GM06990 (cell line): ENCODE measurements at regions not wholly inside any gene's neighbourhood (a gene's known extent, or its start where the extent isn't known, plus 50 kb on each side); places are given as distances from the start of the nearest gene placed in this dataset.

Experiments used
- DNase-seq: peaks from one replicate; pipeline ENCODE4 v3.0.0-alpha.2; 2011; ENCODE audit not compliant: insufficient read length; ENCODE audit errors: extremely low read depth
- H3K27me3 ChIP-seq: replicated peaks from 2 replicates; pipeline ENCODE4 v1.6.0; 2011; ENCODE audit warnings: low read length; ENCODE audit not compliant: control insufficient read depth, insufficient read depth
- H3K36me3 ChIP-seq: 2 replicates; pipeline ENCODE4 v1.5.1; 2011; ENCODE audit warnings: low read length; ENCODE audit not compliant: control insufficient read depth, insufficient read depth
- H3K4me3 ChIP-seq: replicated peaks from 2 replicates; pipeline ENCODE4 v1.5.1; 2011; ENCODE audit warnings: low read depth, mild to moderate bottlenecking, control low read depth, low read length
- TF ChIP-seq, protein P1 (sequence below): IDR thresholded peaks from 2 replicates; pipeline ENCODE4 v1.5.1; 2011; ENCODE audit warnings: low read length, control low read depth, mild to moderate bottlenecking, inconsistent platforms; ENCODE audit not compliant: insufficient read depth, poor library complexity, severe bottlenecking

DNA sequence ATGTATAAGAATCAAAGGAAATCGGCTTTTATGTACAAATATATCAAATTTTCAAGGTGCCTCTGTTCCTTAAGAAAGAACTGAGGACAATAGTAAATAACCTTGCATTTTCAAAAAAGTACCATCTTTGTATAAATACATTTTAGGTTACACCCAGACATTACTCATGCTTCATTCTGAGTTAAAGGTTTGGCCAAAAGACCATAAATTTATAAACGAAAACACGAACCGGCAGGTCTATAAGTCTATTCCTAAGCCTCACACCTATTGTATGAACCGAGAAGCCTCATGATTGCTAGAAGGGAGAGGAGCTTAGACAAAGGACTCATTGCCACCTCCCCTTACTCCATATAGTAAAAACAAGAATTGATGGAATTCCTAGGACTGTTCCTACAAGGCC is 94.6 kb upstream of the PSMD7 start:
- Histone ChIP-seq H3K4me3 (no peak overlapping the region), H3K27me3 (no peaks in the 10 kb centered on the region), H3K36me3 (no peaks in the 10 kb centered on the region)
- TF ChIP-seq, protein P1, sequence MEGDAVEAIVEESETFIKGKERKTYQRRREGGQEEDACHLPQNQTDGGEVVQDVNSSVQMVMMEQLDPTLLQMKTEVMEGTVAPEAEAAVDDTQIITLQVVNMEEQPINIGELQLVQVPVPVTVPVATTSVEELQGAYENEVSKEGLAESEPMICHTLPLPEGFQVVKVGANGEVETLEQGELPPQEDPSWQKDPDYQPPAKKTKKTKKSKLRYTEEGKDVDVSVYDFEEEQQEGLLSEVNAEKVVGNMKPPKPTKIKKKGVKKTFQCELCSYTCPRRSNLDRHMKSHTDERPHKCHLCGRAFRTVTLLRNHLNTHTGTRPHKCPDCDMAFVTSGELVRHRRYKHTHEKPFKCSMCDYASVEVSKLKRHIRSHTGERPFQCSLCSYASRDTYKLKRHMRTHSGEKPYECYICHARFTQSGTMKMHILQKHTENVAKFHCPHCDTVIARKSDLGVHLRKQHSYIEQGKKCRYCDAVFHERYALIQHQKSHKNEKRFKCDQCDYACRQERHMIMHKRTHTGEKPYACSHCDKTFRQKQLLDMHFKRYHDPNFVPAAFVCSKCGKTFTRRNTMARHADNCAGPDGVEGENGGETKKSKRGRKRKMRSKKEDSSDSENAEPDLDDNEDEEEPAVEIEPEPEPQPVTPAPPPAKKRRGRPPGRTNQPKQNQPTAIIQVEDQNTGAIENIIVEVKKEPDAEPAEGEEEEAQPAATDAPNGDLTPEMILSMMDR = no peak
- DNase-seq = no peak

DNA sequence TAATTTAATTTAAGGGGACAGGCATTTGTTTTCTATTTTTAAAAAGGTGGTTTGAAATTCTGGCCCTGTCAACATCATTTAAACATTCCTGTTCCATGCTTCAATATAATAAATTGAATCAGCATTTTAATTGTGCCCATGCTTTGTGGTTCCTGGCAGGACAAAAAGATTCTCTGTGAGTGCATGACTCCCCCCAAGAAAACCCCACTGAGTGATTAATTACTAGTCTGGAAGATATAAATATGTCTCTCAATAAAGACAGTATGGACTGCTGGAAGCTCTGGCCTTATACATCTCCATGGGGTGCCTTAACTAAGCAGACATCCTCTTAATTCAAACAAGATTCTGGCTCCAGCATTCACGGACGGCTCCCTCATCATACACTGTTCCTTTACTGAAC is 95.0 kb upstream of the PSMD7 start:
- TF ChIP-seq, protein P1 = no peak
- DNase-seq = no peak
- Histone ChIP-seq H3K4me3 (no peak overlapping the region), H3K27me3 (no peaks in the 10 kb centered on the region), H3K36me3 (no peaks in the 10 kb centered on the region)

DNA sequence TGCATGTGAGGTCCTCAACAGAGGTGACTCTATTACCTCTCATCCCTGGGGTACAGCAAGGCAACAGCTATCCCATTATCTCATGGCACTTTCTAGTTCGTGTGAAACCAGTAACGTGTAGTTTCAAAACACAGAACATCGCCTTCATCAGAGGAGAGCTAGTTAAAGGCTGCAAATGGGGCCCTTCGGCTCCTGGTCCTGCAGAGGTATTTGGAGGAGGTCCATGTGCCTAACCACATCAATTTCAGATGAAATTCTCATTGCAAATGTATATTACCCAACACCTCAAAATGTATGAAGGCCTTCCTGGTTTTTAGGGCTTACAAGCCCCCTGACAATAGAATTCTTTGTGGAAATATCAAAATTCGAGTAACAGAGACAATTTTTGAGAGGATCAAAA is 95.7 kb upstream of the PSMD7 start:
- Histone ChIP-seq H3K4me3 (no peak overlapping the region), H3K36me3 (no peaks in the 10 kb centered on the region), H3K27me3 (no peaks in the 10 kb centered on the region)
- TF ChIP-seq, protein P1 = no peak
- no peak for DNase-seq

DNA sequence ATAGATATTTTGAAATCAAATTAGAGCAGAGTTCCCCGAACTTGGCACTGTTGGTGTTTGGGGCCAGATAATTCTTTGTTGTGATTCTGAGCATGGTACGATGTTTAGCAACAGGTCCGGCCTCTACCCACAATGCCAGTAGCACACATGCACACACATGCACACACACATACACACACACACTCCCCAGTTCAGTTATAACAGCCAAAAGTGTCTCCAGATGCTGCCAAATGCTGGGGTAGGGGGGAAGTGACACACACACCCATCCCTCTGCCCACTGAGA is 96.8 kb upstream of the PSMD7 start:
- TF ChIP-seq, protein P1 = no peak
- H3K27me3 ChIP-seq = no peaks in the 10 kb centered on the region

DNA sequence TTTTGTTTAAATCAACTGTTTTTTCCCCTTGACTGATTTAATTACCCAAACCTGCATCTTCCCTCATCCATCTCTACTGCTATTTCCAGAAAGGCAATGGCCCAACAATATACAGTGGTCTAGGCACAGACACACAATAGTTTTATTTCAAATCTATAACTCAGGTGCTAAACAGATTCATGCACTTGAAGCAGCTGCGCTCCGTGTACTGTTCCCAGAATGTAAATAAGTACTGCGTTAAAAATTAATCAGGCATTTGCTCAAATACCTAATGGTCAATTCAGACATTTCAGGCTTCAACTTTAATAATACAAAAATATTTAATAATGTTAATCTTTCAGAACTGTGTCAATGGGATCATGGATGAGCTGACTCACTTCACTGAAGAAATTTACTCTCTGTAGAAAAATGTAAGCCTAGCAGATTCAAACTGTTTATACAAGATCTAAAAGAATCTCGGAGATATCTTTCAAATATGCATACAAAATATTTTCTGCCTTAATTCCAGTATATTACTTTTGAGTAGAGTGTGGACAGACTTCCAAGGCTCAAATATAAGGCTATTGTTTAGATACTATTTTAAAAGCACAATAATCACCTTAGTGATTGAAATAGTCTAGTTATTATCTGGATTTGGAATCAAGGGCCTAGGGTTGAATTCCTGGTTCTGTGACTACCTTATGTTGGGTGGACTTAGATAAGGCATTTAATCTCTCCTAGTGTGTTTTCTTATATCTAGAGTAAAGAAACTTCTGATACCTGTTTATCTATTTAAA is 97.4 kb upstream of the PSMD7 start:
- Histone ChIP-seq H3K36me3 (no peaks in the 10 kb centered on the region), H3K27me3 (no peaks in the 10 kb centered on the region), H3K4me3 (no peak overlapping the region)
- TF ChIP-seq, protein P1 = no peak
- DNase-seq = no peak

More for the DNA sequence above, 96.8 kb upstream of the PSMD7 start:
- no peak overlapping the region for H3K4me3 ChIP-seq
- DNase-seq = no peak
- H3K36me3 ChIP-seq = no peaks in the 10 kb centered on the region
